ENCODE measurements at regions not wholly inside any gene's neighbourhood (a gene's known extent, or its start where the extent isn't known, plus 50 kb on each side); places are given as distances from the start of the nearest gene placed in this dataset.

GRCh38 chr5:12367973-12368372 is 463.7 kb upstream of the CTNND2 start:
- TF ChIP-seq YY1 (IDR thresholded peaks at IDR 0.05; ENCODE audit: insufficient read depth, insufficient read length), result no peak
- no peak for TF ChIP-seq ZNF274 (IDR thresholded peaks at IDR 0.05; ENCODE audit: low read depth, low read length)

Measured in NT2/D1 (cell line).